Hepatocyte (in vitro differentiated cells): ENCODE measurements at regions not wholly inside any gene's neighbourhood (a gene's known extent, or its start where the extent isn't known, plus 50 kb on each side); places are given as distances from the start of the nearest gene placed in this dataset.

Experiments
- CTCF ChIP-seq: fragments of 200-600 bp; sonication (generic); IDR thresholded peaks from 2 replicates; pipeline ENCODE4 v1.5.1; 2016; ENCODE audit warnings: antibody characterized with exemption, mild to moderate bottlenecking; ENCODE audit not compliant: poor library complexity
- EZH2 ChIP-seq: fragments of 200-600 bp; sonication (generic); IDR thresholded peaks from 2 replicates; pipeline ENCODE4 v1.6.1; 2016; ENCODE audit warnings: antibody characterized with exemption, mild to moderate bottlenecking, borderline replicate concordance

GRCh38 chr2:146235158-146235557, 1609.7 kb upstream of the ACVR2A start:
- TF ChIP-seq CTCF (no peak), EZH2 (no peak)
